ENCODE measurements at regions not wholly inside any gene's neighbourhood (a gene's known extent, or its start where the extent isn't known, plus 50 kb on each side); places are given as distances from the start of the nearest gene placed in this dataset.

GRCh38 chr18:51541230-51541629, 343.7 kb upstream of the MEX3C start:
- TF ChIP-seq CTCF (conservative IDR thresholded peaks at IDR 0.05; ENCODE audit: low read depth, low read length) (no peak), EZH2 (IDR thresholded peaks at IDR 0.05; ENCODE audit: low read length, unreplicated experiment) (no peak), EZH2phosphoT487 (IDR thresholded peaks at IDR 0.05; ENCODE audit: borderline replicate concordance, low read length) (no peak)
